SK-N-MC (cell line): ENCODE measurements at regions not wholly inside any gene's neighbourhood (a gene's known extent, or its start where the extent isn't known, plus 50 kb on each side); places are given as distances from the start of the nearest gene placed in this dataset.

Source experiments
- DNase-seq: peaks from one replicate; pipeline ENCODE4 v3.0.0-alpha.2; 2011; ENCODE audit warnings: low read depth, low spot score
- H3K27ac ChIP-seq: fragments of 200-600 bp; sonication (generic); 2 replicates; pipeline ENCODE4 v1.5.1; 2016; ENCODE audit warnings: mixed run types
- H3K36me3 ChIP-seq: fragments of 200-600 bp; sonication (generic); 2 replicates; pipeline ENCODE4 v1.6.1; 2017; ENCODE audit warnings: antibody characterized with exemption, low read length, mixed read lengths; ENCODE audit not compliant: insufficient read depth
- H3K4me3 ChIP-seq: fragments of 200-600 bp; sonication (generic); 2 replicates; pipeline ENCODE4 v1.5.1; 2016
- H3K9ac ChIP-seq: fragments of 200-600 bp; sonication (generic); 2 replicates; pipeline ENCODE4 v1.8.0; 2017; ENCODE audit warnings: mixed run types, mixed read lengths; ENCODE audit not compliant: insufficient read length
- H3K9me3 ChIP-seq: fragments of 200-600 bp; sonication (generic); 2 replicates; pipeline ENCODE4 v1.6.1; 2017; ENCODE audit warnings: low read depth, mild to moderate bottlenecking, antibody characterized with exemption, low read length, moderate library complexity, mixed read lengths
- EZH2 ChIP-seq: fragments of 200-600 bp; sonication (generic); IDR thresholded peaks from one replicate; pipeline ENCODE4 v1.6.1; 2017; ENCODE audit warnings: antibody characterized with exemption
- FOXP2 ChIP-seq: optimal IDR thresholded peaks from 2 replicates; pipeline ENCODE3; 2011; ENCODE audit warnings: mild to moderate bottlenecking, moderate library complexity; ENCODE audit not compliant: insufficient read depth; ENCODE audit errors: extremely low read length, control extremely low read depth
- POLR2AphosphoS5 ChIP-seq: IDR thresholded peaks from 2 replicates; pipeline ENCODE4 v1.6.1; 2012; ENCODE audit warnings: mild to moderate bottlenecking, low read depth, low read length, borderline replicate concordance

GRCh38 chr4:123593655-123594054 lies 197.1 kb downstream of the SPRY1 start:
- H3K27ac ChIP-seq, result no peak overlapping the region

GRCh38 chr4:123596805-123597204 lies 200.2 kb downstream of the SPRY1 start:
- TF ChIP-seq POLR2AphosphoS5, result no peak
- TF ChIP-seq FOXP2, result no peak
- TF ChIP-seq EZH2, result no peak
- DNase-seq, result no peak
- H3K4me3 ChIP-seq, result no peak overlapping the region

More at GRCh38 chr4:123593655-123594054, 197.1 kb downstream of the SPRY1 start:
- no peaks in the 10 kb centered on the region for H3K36me3 ChIP-seq
- TF ChIP-seq EZH2, result no peak
- no peak for DNase-seq
- no peak overlapping the region for H3K9ac ChIP-seq
- no peak overlapping the region for H3K4me3 ChIP-seq
- 0 out of 2 replicates have a peak, but pooled peaks cover 3% of the 10 kb centered on the region for H3K9me3 ChIP-seq

GRCh38 chr4:123597586-123597985 lies 201.0 kb downstream of the SPRY1 start:
- TF ChIP-seq EZH2 (no peak), POLR2AphosphoS5 (no peak), FOXP2 (no peak)
- no peak overlapping the region for H3K27ac ChIP-seq
- no peak overlapping the region for H3K9ac ChIP-seq
- no peak for DNase-seq
- no peaks in the 10 kb centered on the region for H3K9me3 ChIP-seq
- no peak overlapping the region for H3K4me3 ChIP-seq
- H3K36me3 ChIP-seq, result no peaks in the 10 kb centered on the region

More at GRCh38 chr4:123596805-123597204, 200.2 kb downstream of the SPRY1 start:
- Histone ChIP-seq H3K9ac (no peak overlapping the region), H3K36me3 (no peaks in the 10 kb centered on the region), H3K9me3 (no peaks in the 10 kb centered on the region), H3K27ac (no peak overlapping the region)

GRCh38 chr4:123598331-123598730 lies 201.7 kb downstream of the SPRY1 start:
- H3K36me3 ChIP-seq, result no peaks in the 10 kb centered on the region
- no peak overlapping the region for H3K27ac ChIP-seq
- no peaks in the 10 kb centered on the region for H3K9me3 ChIP-seq
- H3K4me3 ChIP-seq, result no peak overlapping the region
- H3K9ac ChIP-seq, result no peak overlapping the region
- DNase-seq, result no peak
- no peak for TF ChIP-seq FOXP2
- TF ChIP-seq EZH2, result no peak
- TF ChIP-seq POLR2AphosphoS5, result no peak

- no peaks in the 10 kb centered on the region for H3K36me3 ChIP-seq
- no peak for DNase-seq
- H3K27ac ChIP-seq, result no peak overlapping the region
- H3K9ac ChIP-seq, result no peak overlapping the region
- no peaks in the 10 kb centered on the region for H3K9me3 ChIP-seq
- H3K4me3 ChIP-seq, result no peak overlapping the region
- TF ChIP-seq POLR2AphosphoS5, result no peak
- no peak for TF ChIP-seq EZH2
- no peak for TF ChIP-seq FOXP2
Observed at GRCh38 chr4:123599061-123599919, 202.7 kb downstream of the SPRY1 start.

- Histone ChIP-seq H3K36me3 (no peaks in the 10 kb centered on the region), H3K27ac (no peak overlapping the region), H3K9ac (peak overlapping the region; percentile 4), H3K9me3 (no peaks in the 10 kb centered on the region), H3K4me3 (peak overlapping the region; percentile 8; the same call in 1 of the 2 replicates)
- DNase-seq, result no peak
- TF ChIP-seq POLR2AphosphoS5 (no peak), FOXP2 (peak; percentile 69)
Observed at GRCh38 chr4:123599920-123600810, 203.6 kb downstream of the SPRY1 start.

GRCh38 chr4:123600987-123601904 lies 204.7 kb downstream of the SPRY1 start:
- no peak for DNase-seq
- no peak for TF ChIP-seq FOXP2
- TF ChIP-seq POLR2AphosphoS5, result no peak
- no peak for TF ChIP-seq EZH2
- Histone ChIP-seq H3K9ac (no peak overlapping the region), H3K4me3 (no peak overlapping the region), H3K36me3 (no peaks in the 10 kb centered on the region), H3K9me3 (no peaks in the 10 kb centered on the region), H3K27ac (no peak overlapping the region)

GRCh38 chr4:123602007-123602406 lies 205.4 kb downstream of the SPRY1 start:
- H3K27ac ChIP-seq, result no peak overlapping the region
- TF ChIP-seq FOXP2, result no peak
- no peak for TF ChIP-seq POLR2AphosphoS5
- TF ChIP-seq EZH2, result no peak

More at GRCh38 chr4:123602007-123602406, 205.4 kb downstream of the SPRY1 start:
- no peak for DNase-seq
- no peaks in the 10 kb centered on the region for H3K36me3 ChIP-seq
- H3K9ac ChIP-seq, result no peak overlapping the region
- no peak overlapping the region for H3K4me3 ChIP-seq
- H3K9me3 ChIP-seq, result no peaks in the 10 kb centered on the region
